ENCODE measurements at regions not wholly inside any gene's neighbourhood (a gene's known extent, or its start where the extent isn't known, plus 50 kb on each side); places are given as distances from the start of the nearest gene placed in this dataset.

- H3K4me3 ChIP-seq, result no peak overlapping the region
- H3K27ac ChIP-seq, result no peak overlapping the region
- intact Hi-C loops (cut with micrococcal nuclease; ENCODE audit: unreplicated experiment), result no loop called here
- H3K4me1 ChIP-seq (replicated peaks; ENCODE audit: insufficient read depth), result no peaks in the 10 kb centered on the region
- no peak for TF ChIP-seq CTCF (conservative IDR thresholded peaks at IDR 0.05)
- no peak for TF ChIP-seq EZH2 (IDR thresholded peaks at IDR 0.05; ENCODE audit: low read depth)
- H3K79me2 ChIP-seq (ENCODE audit: low read depth), result no peaks in the 10 kb centered on the region
- no peaks in the 10 kb centered on the region for H3K9me3 ChIP-seq (ENCODE audit: insufficient read depth, low read depth)
- ChIA-PET CTCF (no interaction called here), POLR2A (ENCODE audit: unreplicated experiment) (interaction anchor here (0.6 kb wide), 1 partner anchor 47 kb away, joined by 6 read pairs; no protein-coding TSS in a partner anchor)
- no TSS peak for BruUV-seq (replicated peaks)
- no peaks in the 10 kb centered on the region for H4K20me1 ChIP-seq (ENCODE audit: insufficient read depth)
- DNase-seq, result no peak
- no peaks in the 10 kb centered on the region; the same call in 1 of the 2 replicates for H3K9me2 ChIP-seq (ENCODE audit: insufficient read depth)
- no peaks in the 10 kb centered on the region; the same call in 1 of the 2 replicates for H3F3A ChIP-seq (ENCODE audit: insufficient read depth, low read depth)
- H2AFZ ChIP-seq, result no peak overlapping the region
- H3K4me2 ChIP-seq, result no peak overlapping the region
- H3K27me3 ChIP-seq (ENCODE audit: insufficient read depth, low read depth), result no peaks in the 10 kb centered on the region
- no peaks in the 10 kb centered on the region for H3K36me3 ChIP-seq (ENCODE audit: low read depth)
Observed at GRCh38 chr6:66858196-66858595, 1151.2 kb upstream of the EYS start.

- Histone ChIP-seq H2AFZ (no peak overlapping the region), H3F3A (ENCODE audit: insufficient read depth, low read depth) (no peaks in the 10 kb centered on the region; the same call in 1 of the 2 replicates), H3K9me3 (ENCODE audit: insufficient read depth, low read depth) (no peaks in the 10 kb centered on the region), H4K20me1 (ENCODE audit: insufficient read depth) (no peaks in the 10 kb centered on the region), H3K4me1 (replicated peaks; ENCODE audit: insufficient read depth) (peaks cover 10% of the 10 kb centered on the region; the same call in 1 of the 2 replicates), H3K79me2 (ENCODE audit: low read depth) (no peaks in the 10 kb centered on the region), H3K27ac (no peak overlapping the region), H3K4me2 (no peak overlapping the region), H3K27me3 (ENCODE audit: insufficient read depth, low read depth) (no peaks in the 10 kb centered on the region), H3K4me3 (no peak overlapping the region), H3K36me3 (ENCODE audit: low read depth) (no peaks in the 10 kb centered on the region), H3K9me2 (ENCODE audit: insufficient read depth) (no peaks in the 10 kb centered on the region; the same call in 1 of the 2 replicates)
- ChIA-PET POLR2A (ENCODE audit: unreplicated experiment) (no interaction called here), CTCF (no interaction called here)
- TF ChIP-seq CTCF (conservative IDR thresholded peaks at IDR 0.05) (no peak), EZH2 (IDR thresholded peaks at IDR 0.05; ENCODE audit: low read depth) (no peak)
- BruUV-seq (replicated peaks), result no TSS peak
- intact Hi-C loops (cut with micrococcal nuclease; ENCODE audit: unreplicated experiment), result no loop called here
- DNase-seq, result no peak
Observed at GRCh38 chr6:66854014-66854413, 1147.0 kb upstream of the EYS start.

- ChIA-PET CTCF (no interaction called here), POLR2A (ENCODE audit: unreplicated experiment) (no interaction called here)
- Histone ChIP-seq H3K36me3 (ENCODE audit: low read depth) (no peaks in the 10 kb centered on the region), H3K9me2 (ENCODE audit: insufficient read depth) (no peaks in the 10 kb centered on the region; the same call in 1 of the 2 replicates), H3K4me3 (no peak overlapping the region), H3F3A (ENCODE audit: insufficient read depth, low read depth) (no peaks in the 10 kb centered on the region), H3K4me1 (replicated peaks; ENCODE audit: insufficient read depth) (peaks cover 10% of the 10 kb centered on the region; the same call in 1 of the 2 replicates), H3K9me3 (ENCODE audit: insufficient read depth, low read depth) (no peaks in the 10 kb centered on the region), H3K4me2 (no peak overlapping the region), H3K27ac (no peak overlapping the region), H3K79me2 (ENCODE audit: low read depth) (no peaks in the 10 kb centered on the region), H3K27me3 (ENCODE audit: insufficient read depth, low read depth) (no peaks in the 10 kb centered on the region), H2AFZ (no peak overlapping the region), H4K20me1 (ENCODE audit: insufficient read depth) (no peaks in the 10 kb centered on the region)
- BruUV-seq (replicated peaks), result no TSS peak
- no peak for DNase-seq
- intact Hi-C loops (cut with micrococcal nuclease; ENCODE audit: unreplicated experiment), result no loop called here
- no peak for TF ChIP-seq EZH2 (IDR thresholded peaks at IDR 0.05; ENCODE audit: low read depth)
Observed at GRCh38 chr6:66851930-66852329, 1144.9 kb upstream of the EYS start.

DNA sequence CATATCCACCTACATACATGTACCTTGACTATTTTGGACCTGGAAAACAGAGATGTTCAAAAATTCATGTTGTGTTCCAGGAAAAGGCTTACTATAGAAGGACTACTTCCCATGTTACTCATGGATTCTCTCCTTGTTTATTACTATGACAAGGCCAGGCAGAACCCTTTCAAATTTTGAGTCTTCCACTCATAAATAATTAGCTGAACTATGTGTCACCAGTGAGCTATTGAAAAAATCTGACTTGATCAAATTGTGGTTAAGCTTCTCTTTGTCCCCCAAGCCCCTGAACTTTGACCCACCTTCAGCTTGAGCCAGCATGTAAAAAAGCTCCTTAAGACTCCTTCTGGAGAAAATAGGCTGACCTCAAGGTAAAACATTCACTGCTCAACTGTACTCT, 1142.8 kb upstream of the EYS start:
- H3K27ac ChIP-seq, result no peak overlapping the region
- no peaks in the 10 kb centered on the region for H3K27me3 ChIP-seq (ENCODE audit: insufficient read depth, low read depth)
- no peaks in the 10 kb centered on the region for H3F3A ChIP-seq (ENCODE audit: insufficient read depth, low read depth)
- ChIA-PET POLR2A (ENCODE audit: unreplicated experiment) (no interaction called here), CTCF (no interaction called here)
- no peaks in the 10 kb centered on the region; the same call in 1 of the 2 replicates for H3K9me2 ChIP-seq (ENCODE audit: insufficient read depth)
- intact Hi-C loops (cut with micrococcal nuclease; ENCODE audit: unreplicated experiment), result no loop called here
- TF ChIP-seq CTCF (conservative IDR thresholded peaks at IDR 0.05) (no peak), EZH2 (IDR thresholded peaks at IDR 0.05; ENCODE audit: low read depth) (no peak)
- no peaks in the 10 kb centered on the region for H4K20me1 ChIP-seq (ENCODE audit: insufficient read depth)
- no peak overlapping the region; the same call in 1 of the 2 replicates for H3K4me2 ChIP-seq
- H3K4me3 ChIP-seq, result no peak overlapping the region
- no TSS peak for BruUV-seq (replicated peaks)
- peak in 1 of 2 experiments; percentile 35 for DNase-seq
- H2AFZ ChIP-seq, result no peak overlapping the region
- no peaks in the 10 kb centered on the region for H3K9me3 ChIP-seq (ENCODE audit: insufficient read depth, low read depth)
- no peaks in the 10 kb centered on the region for H3K79me2 ChIP-seq (ENCODE audit: low read depth)
- peaks cover 10% of the 10 kb centered on the region; the same call in 1 of the 2 replicates for H3K4me1 ChIP-seq (replicated peaks; ENCODE audit: insufficient read depth)
- no peaks in the 10 kb centered on the region for H3K36me3 ChIP-seq (ENCODE audit: low read depth)

Data from PC-9 (cell line).